Coronary artery (tissue), 2 donors: ENCODE measurements at regions not wholly inside any gene's neighbourhood (a gene's known extent, or its start where the extent isn't known, plus 50 kb on each side); places are given as distances from the start of the nearest gene placed in this dataset.

Experiments used
- DNase-seq: peaks from one replicate; pipeline ENCODE4 v3.0.0-alpha.2; 2017; ENCODE audit warnings: low spot score
- H3K27ac ChIP-seq, 2 donors: fragments of 200-600 bp; sonication (generic); one replicate each; pipeline ENCODE4 v1.5.1; 2016 to 2019
- H3K4me3 ChIP-seq: fragments of 200-600 bp; sonication (generic); 2 replicates; pipeline ENCODE4 v1.5.1; 2016; ENCODE audit warnings: mild to moderate bottlenecking, moderate library complexity
- CTCF ChIP-seq: fragments of 200-600 bp; sonication (generic); IDR thresholded peaks from one replicate; pipeline ENCODE4 v1.5.1; 2019; ENCODE audit warnings: antibody characterized with exemption

- no peak overlapping the region for H3K4me3 ChIP-seq
- no peak for DNase-seq
- no peak for TF ChIP-seq CTCF
- no peak overlapping the region for H3K27ac ChIP-seq
Observed at GRCh38 chr3:105108823-105109222, 257.9 kb upstream of the ALCAM start.

- no peak overlapping the region for H3K27ac ChIP-seq
- DNase-seq: no peak
- no peak overlapping the region for H3K4me3 ChIP-seq
- no peak for TF ChIP-seq CTCF
Observed at GRCh38 chr3:105118905-105119304, 247.8 kb upstream of the ALCAM start.

- no peak overlapping the region for H3K27ac ChIP-seq
Observed at GRCh38 chr3:105119801-105120340, 246.8 kb upstream of the ALCAM start.

GRCh38 chr3:105130911-105131310 lies 235.8 kb upstream of the ALCAM start:
- no peak overlapping the region for H3K27ac ChIP-seq
- DNase-seq: no peak
- no peak for TF ChIP-seq CTCF
- H3K4me3 ChIP-seq: no peak overlapping the region

More at GRCh38 chr3:105119801-105120340, 246.8 kb upstream of the ALCAM start:
- H3K4me3 ChIP-seq: no peak overlapping the region
- TF ChIP-seq CTCF: no peak
- no peak for DNase-seq

GRCh38 chr3:105137911-105138310 lies 228.8 kb upstream of the ALCAM start:
- Histone ChIP-seq H3K4me3 (no peak overlapping the region), H3K27ac (no peak overlapping the region)
- TF ChIP-seq CTCF: no peak
- no peak for DNase-seq

- H3K27ac ChIP-seq: no peak overlapping the region
- no peak for TF ChIP-seq CTCF
- no peak for DNase-seq
- H3K4me3 ChIP-seq: no peak overlapping the region
Observed at GRCh38 chr3:105139881-105140560, 226.7 kb upstream of the ALCAM start.

- no peak overlapping the region for H3K4me3 ChIP-seq
- DNase-seq: no peak
- H3K27ac ChIP-seq: no peak overlapping the region
- TF ChIP-seq CTCF: no peak
Observed at GRCh38 chr3:105140899-105141367, 225.8 kb upstream of the ALCAM start.
